K562 (cell line): ENCODE measurements at regions not wholly inside any gene's neighbourhood (a gene's known extent, or its start where the extent isn't known, plus 50 kb on each side); places are given as distances from the start of the nearest gene placed in this dataset.

Experiments used
- ATAC-seq: fragments of 200-7000 bp; cut with Tn5 transposase; 3 replicates; pipeline ENCODE4 v1.9.1; 2020; ENCODE audit warnings: moderate library complexity
- BruUV-seq: library from RNA; stranded (reverse); fragments of 400-500 nt; replicated peaks from 2 replicates; lab custom pipeline; 2021; lab: Mats Ljungman, UMichigan
- CTCF ChIA-PET: fragments of 300-600 bp; formaldehyde crosslinking; extraction: SDS; loops from one replicate; lab custom pipeline; 2021; ENCODE audit warnings: low intra/inter-chr PET ratio; lab: Yijun Ruan, JAX
- POLR2A ChIA-PET: fragments of 300-600, 350-650 bp; sonication (Branson Sonifier 250); formaldehyde crosslinking; extraction: SDS; loops from one replicate; lab custom pipeline; 2021; ENCODE audit warnings: antibody characterized with exemption, inconsistent platforms; lab: Yijun Ruan, JAX
- DNase-seq, 4 experiments: peaks; one replicate each; pipeline versions ENCODE4 v3.0.0 to v3.0.0-alpha.2; 2011 to 2018; ENCODE audit warnings: low spot score in 3 of 4, mixed read lengths in 3 of 4; ENCODE audit errors: extremely low read depth in 1 of 4
- FAIRE-seq: peaks from 2 replicates; lab custom pipeline; 2011; peaks lifted over from hg19 to GRCh38; lab: Jason Lieb, UNC
- H2AFZ ChIP-seq: 2 replicates; pipeline ENCODE4 v1.6.0; 2011; ENCODE audit warnings: low read depth, low read length, control low read depth, inconsistent platforms
- H3K27ac ChIP-seq: fragments of 200-600 bp; 3 replicates; pipeline ENCODE4 v1.8.0; 2011; ENCODE audit warnings: low read depth, mild to moderate bottlenecking, control low read depth, inconsistent platforms, low read length, moderate library complexity, mixed read lengths; ENCODE audit errors: extremely low read depth
- H3K27me3 ChIP-seq, 2 experiments: fragments of 300-600 bp in 1 of 2; 2 replicates in 1 of 2; 3 replicates in 1 of 2; pipeline versions ENCODE4 v1.6.0 to v1.8.0; 2011; ENCODE audit warnings: inconsistent platforms in 2 of 2, low read length in 2 of 2, mild to moderate bottlenecking in 1 of 2, mixed read lengths in 1 of 2, moderate library complexity in 1 of 2; ENCODE audit not compliant: control insufficient read depth in 2 of 2, insufficient read depth in 2 of 2
- H3K36me3 ChIP-seq: fragments of 300-600 bp; 3 replicates; pipeline ENCODE4 v1.8.0; 2011; ENCODE audit warnings: mild to moderate bottlenecking, low read length, inconsistent platforms; ENCODE audit not compliant: control insufficient read depth, insufficient read depth
- H3K4me1 ChIP-seq, 2 experiments: fragments of 200-600 bp in 1 of 2; replicated peaks in 1 of 2; 2 replicates in 1 of 2; 3 replicates in 1 of 2; pipeline versions ENCODE4 v1.5.1 to v1.8.0; 2011; ENCODE audit warnings: inconsistent platforms in 2 of 2, low read length in 2 of 2, mild to moderate bottlenecking in 1 of 2, mixed read lengths in 1 of 2, moderate library complexity in 1 of 2; ENCODE audit not compliant: control insufficient read depth in 2 of 2, insufficient read depth in 2 of 2
- H3K4me2 ChIP-seq: 2 replicates; pipeline ENCODE4 v1.6.1; 2011; ENCODE audit warnings: low read length, control low read depth, inconsistent platforms, mixed read lengths; ENCODE audit not compliant: insufficient read depth
- H3K4me3 ChIP-seq: fragments of 200-600 bp; sonication (generic), shearing (Covaris generic); 2 replicates; pipeline ENCODE4 v1.5.1; 2016; ENCODE audit warnings: control low read depth, inconsistent platforms
- H3K79me2 ChIP-seq: fragments of 200-600 bp; 3 replicates; pipeline ENCODE4 v1.8.0; 2011; ENCODE audit warnings: low read length, inconsistent platforms; ENCODE audit not compliant: control insufficient read depth, insufficient read depth
- H3K9ac ChIP-seq, 2 experiments: 2 replicates each; pipeline versions ENCODE4 v1.6.0 to v1.6.1; 2011; ENCODE audit warnings: low read depth in 2 of 2, low read length in 2 of 2, control low read depth in 1 of 2, inconsistent platforms in 1 of 2, mild to moderate bottlenecking in 1 of 2, mixed read lengths in 1 of 2; ENCODE audit not compliant: insufficient read depth in 1 of 2
- H3K9me1 ChIP-seq: one replicate; pipeline ENCODE4 v1.6.0; 2011; ENCODE audit warnings: inconsistent platforms, mild to moderate bottlenecking, low read length, moderate library complexity; ENCODE audit not compliant: control insufficient read depth, insufficient read depth
- H3K9me3 ChIP-seq: replicated peaks from 2 replicates; pipeline ENCODE4 v1.5.1; 2011; ENCODE audit warnings: low read depth, low read length, inconsistent platforms; ENCODE audit not compliant: control insufficient read depth, insufficient read depth
- H4K20me1 ChIP-seq: replicated peaks from 2 replicates; pipeline ENCODE4 v1.6.1; 2011; ENCODE audit warnings: low read length, inconsistent platforms, mixed read lengths; ENCODE audit not compliant: control insufficient read depth, insufficient read depth
- BDP1 ChIP-seq: IDR thresholded peaks from 3 replicates; pipeline ENCODE4 v1.6.1; 2011; ENCODE audit not compliant: insufficient read length, insufficient read depth
- C11orf30 ChIP-seq: fragments of 450-650 bp; IDR thresholded peaks from 2 replicates; pipeline ENCODE4 v1.6.1; 2016; ENCODE audit warnings: low read depth, mild to moderate bottlenecking
- HLTF ChIP-seq: fragments of 450-650 bp; IDR thresholded peaks from 2 replicates; pipeline ENCODE4 v1.6.1; 2016
- KDM2B ChIP-seq: fragments of 250-450 bp; sonication (Bioruptor Pico); IDR thresholded peaks from 2 replicates; pipeline ENCODE4 v1.8.0; 2021; ENCODE audit warnings: mild to moderate bottlenecking, moderate library complexity
- MYC ChIP-seq, 2 experiments: fragments of 250-450 bp in 1 of 2; sonication (Bioruptor Pico) in 1 of 2; IDR thresholded peaks; 2 replicates each; pipeline versions ENCODE4 v1.5.1 to v1.6.1; 2012 to 2021; ENCODE audit warnings: low read depth in 2 of 2, borderline replicate concordance in 1 of 2, improper control_type of control experiment in 1 of 2, low read length in 1 of 2, mild to moderate bottlenecking in 1 of 2, moderate library complexity in 1 of 2
- NCOA2 ChIP-seq, 2 experiments: fragments of 450-650 bp; IDR thresholded peaks; 2 replicates each; pipeline ENCODE4 v1.6.1; 2018; ENCODE audit warnings: mild to moderate bottlenecking in 2 of 2, moderate library complexity in 1 of 2; ENCODE audit not compliant: partially characterized antibody in 2 of 2
- ZEB2 ChIP-seq: fragments of 450-650 bp; IDR thresholded peaks from 2 replicates; pipeline ENCODE4 v1.6.1; 2016
- ZHX1 ChIP-seq: fragments of 150-350 bp; conservative IDR thresholded peaks from 2 replicates; pipeline ENCODE4 v1.6.1; 2014; ENCODE audit warnings: low read length
- ZNF197 ChIP-seq: fragments of 200-800 bp; sonication (Bioruptor generic); IDR thresholded peaks from 2 replicates; pipeline ENCODE4 v1.6.1; 2016; ENCODE audit warnings: low read depth, missing genetic modification characterization, missing compliant biosample characterization
- WGBS: fragments of 100-300 bp; shearing (Covaris generic); methylation state at CpG from one replicate; pipeline ENCODE4 v1.1.6; 2016; ENCODE audit warnings: low coverage, mixed read lengths; ENCODE audit not compliant: insufficient coverage; ENCODE audit errors: missing lambda C conversion rate; 5-methylcytosine and 5-hydroxymethylcytosine counted together
- in situ Hi-C: fragments of 300-500 bp; cut with MboI; formaldehyde crosslinking; loops from 4 replicates; pipeline ENCODE4 v1.15.0; 2018; ENCODE audit warnings: inconsistent platforms, mixed read lengths
- intact Hi-C: fragments of 100-400 bp; cut with micrococcal nuclease; formaldehyde crosslinking; loops from 2 replicates; pipeline ENCODE4 v1.14.2; 2022
- TF ChIP-seq, protein P1 (sequence below): fragments of 450-650 bp; IDR thresholded peaks from 2 replicates; pipeline ENCODE4 v1.6.1; 2018; ENCODE audit not compliant: partially characterized antibody

- POLR2A ChIA-PET: no interaction called here
- H3K9ac ChIP-seq: no peak overlapping the region
- H3K36me3 ChIP-seq: no peaks in the 10 kb centered on the region
- no peak for TF ChIP-seq BDP1
- intact Hi-C loops (no loop called here), in situ Hi-C loops (no loop called here)
- H3K4me2 ChIP-seq: no peak overlapping the region
- no peak overlapping the region for H3K27ac ChIP-seq
- ATAC-seq: no peak
- H3K9me1 ChIP-seq: no peaks in the 10 kb centered on the region
- CTCF ChIA-PET: no interaction called here
- no peak for DNase-seq
- H3K27me3 ChIP-seq: no peaks in the 10 kb centered on the region
- no peak for FAIRE-seq
- no peak overlapping the region for H3K4me3 ChIP-seq
- H3K4me1 ChIP-seq: no peaks in the 10 kb centered on the region
- H2AFZ ChIP-seq: no peak overlapping the region
- BruUV-seq: no TSS peak
- H4K20me1 ChIP-seq: no peaks in the 10 kb centered on the region
- no peaks in the 10 kb centered on the region for H3K79me2 ChIP-seq
- H3K9me3 ChIP-seq: peaks cover 3% of the 10 kb centered on the region; the same call in 1 of the 2 replicates
Observed at GRCh38 chr2:142217804-142218203, 87.0 kb upstream of the LRP1B start.

DNA sequence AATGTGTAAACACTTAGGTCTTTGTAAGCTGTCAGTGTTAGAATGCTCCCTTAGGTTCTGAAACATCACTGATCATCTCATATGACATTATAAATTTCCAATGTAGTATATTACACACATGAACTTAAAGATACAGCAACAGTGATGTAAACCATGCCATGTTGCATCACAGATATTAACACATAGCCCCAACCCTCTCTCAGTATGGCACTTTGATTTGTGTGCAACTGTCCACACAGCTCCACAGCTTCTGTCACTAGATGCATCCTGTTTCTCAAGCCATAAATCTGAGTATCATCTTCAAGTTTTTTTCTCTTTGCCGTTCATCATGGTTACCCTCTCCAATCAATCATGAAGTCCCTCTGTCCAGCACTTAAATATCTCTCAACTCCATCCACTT lies 69.2 kb upstream of the LRP1B start:
- Histone ChIP-seq H3K27me3 (no peaks in the 10 kb centered on the region), H3K4me3 (no peak overlapping the region), H3K79me2 (no peaks in the 10 kb centered on the region), H3K4me1 (no peaks in the 10 kb centered on the region), H3K9me1 (no peaks in the 10 kb centered on the region), H3K36me3 (no peaks in the 10 kb centered on the region), H4K20me1 (no peaks in the 10 kb centered on the region), H3K27ac (no peak overlapping the region), H2AFZ (no peak overlapping the region), H3K4me2 (no peak overlapping the region), H3K9ac (no peak overlapping the region), H3K9me3 (no peaks in the 10 kb centered on the region)
- ChIA-PET CTCF (no interaction called here), POLR2A (no interaction called here)
- no peak for FAIRE-seq
- intact Hi-C loops: no loop called here
- 0% methylated on average over 1 of the region's 1 CpG for WGBS
- ATAC-seq: no peak
- in situ Hi-C loops: no loop called here
- no peak for DNase-seq
- BruUV-seq: no TSS peak
- TF ChIP-seq ZNF197: no peak
- no peak for TF ChIP-seq ZEB2
- TF ChIP-seq MYC (IDR thresholded peaks at IDR 0.05; ENCODE audit: low read depth, low read length): no peak
- no peak for TF ChIP-seq MYC (CRISPR knock-in tag; IDR thresholded peaks at IDR 0.05; ENCODE audit: borderline replicate concordance, low read depth)
- TF ChIP-seq NCOA2 (IDR thresholded peaks at IDR 0.05; ENCODE audit: partially characterized antibody in 2 of 2): no peak
- no peak for TF ChIP-seq HLTF
- TF ChIP-seq C11orf30: no peak
- no peak for TF ChIP-seq KDM2B (CRISPR knock-in tag)
- no peak for TF ChIP-seq ZHX1
- TF ChIP-seq, protein P1, sequence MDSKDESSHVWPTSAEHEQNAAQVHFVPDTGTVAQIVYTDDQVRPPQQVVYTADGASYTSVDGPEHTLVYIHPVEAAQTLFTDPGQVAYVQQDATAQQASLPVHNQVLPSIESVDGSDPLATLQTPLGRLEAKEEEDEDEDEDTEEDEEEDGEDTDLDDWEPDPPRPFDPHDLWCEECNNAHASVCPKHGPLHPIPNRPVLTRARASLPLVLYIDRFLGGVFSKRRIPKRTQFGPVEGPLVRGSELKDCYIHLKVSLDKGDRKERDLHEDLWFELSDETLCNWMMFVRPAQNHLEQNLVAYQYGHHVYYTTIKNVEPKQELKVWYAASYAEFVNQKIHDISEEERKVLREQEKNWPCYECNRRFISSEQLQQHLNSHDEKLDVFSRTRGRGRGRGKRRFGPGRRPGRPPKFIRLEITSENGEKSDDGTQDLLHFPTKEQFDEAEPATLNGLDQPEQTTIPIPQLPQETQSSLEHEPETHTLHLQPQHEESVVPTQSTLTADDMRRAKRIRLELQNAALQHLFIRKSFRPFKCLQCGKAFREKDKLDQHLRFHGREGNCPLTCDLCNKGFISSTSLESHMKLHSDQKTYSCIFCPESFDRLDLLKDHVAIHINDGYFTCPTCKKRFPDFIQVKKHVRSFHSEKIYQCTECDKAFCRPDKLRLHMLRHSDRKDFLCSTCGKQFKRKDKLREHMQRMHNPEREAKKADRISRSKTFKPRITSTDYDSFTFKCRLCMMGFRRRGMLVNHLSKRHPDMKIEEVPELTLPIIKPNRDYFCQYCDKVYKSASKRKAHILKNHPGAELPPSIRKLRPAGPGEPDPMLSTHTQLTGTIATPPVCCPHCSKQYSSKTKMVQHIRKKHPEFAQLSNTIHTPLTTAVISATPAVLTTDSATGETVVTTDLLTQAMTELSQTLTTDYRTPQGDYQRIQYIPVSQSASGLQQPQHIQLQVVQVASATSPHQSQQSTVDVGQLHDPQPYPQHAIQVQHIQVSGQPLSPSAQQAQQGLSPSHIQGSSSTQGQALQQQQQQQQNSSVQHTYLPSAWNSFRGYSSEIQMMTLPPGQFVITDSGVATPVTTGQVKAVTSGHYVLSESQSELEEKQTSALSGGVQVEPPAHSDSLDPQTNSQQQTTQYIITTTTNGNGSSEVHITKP: no peak
